ENCODE measurements at regions not wholly inside any gene's neighbourhood (a gene's known extent, or its start where the extent isn't known, plus 50 kb on each side); places are given as distances from the start of the nearest gene placed in this dataset.

GRCh38 chr3:23035927-23036640 lies 167.0 kb upstream of the UBE2E2 start:
- TF ChIP-seq POLR2AphosphoS5 (IDR thresholded peaks at IDR 0.05; ENCODE audit: low read depth, low read length) (no peak), TAF1 (IDR thresholded peaks at IDR 0.05; ENCODE audit: borderline replicate concordance, insufficient read depth, low read length) (no peak)
- TF ChIP-seq, protein P1, sequence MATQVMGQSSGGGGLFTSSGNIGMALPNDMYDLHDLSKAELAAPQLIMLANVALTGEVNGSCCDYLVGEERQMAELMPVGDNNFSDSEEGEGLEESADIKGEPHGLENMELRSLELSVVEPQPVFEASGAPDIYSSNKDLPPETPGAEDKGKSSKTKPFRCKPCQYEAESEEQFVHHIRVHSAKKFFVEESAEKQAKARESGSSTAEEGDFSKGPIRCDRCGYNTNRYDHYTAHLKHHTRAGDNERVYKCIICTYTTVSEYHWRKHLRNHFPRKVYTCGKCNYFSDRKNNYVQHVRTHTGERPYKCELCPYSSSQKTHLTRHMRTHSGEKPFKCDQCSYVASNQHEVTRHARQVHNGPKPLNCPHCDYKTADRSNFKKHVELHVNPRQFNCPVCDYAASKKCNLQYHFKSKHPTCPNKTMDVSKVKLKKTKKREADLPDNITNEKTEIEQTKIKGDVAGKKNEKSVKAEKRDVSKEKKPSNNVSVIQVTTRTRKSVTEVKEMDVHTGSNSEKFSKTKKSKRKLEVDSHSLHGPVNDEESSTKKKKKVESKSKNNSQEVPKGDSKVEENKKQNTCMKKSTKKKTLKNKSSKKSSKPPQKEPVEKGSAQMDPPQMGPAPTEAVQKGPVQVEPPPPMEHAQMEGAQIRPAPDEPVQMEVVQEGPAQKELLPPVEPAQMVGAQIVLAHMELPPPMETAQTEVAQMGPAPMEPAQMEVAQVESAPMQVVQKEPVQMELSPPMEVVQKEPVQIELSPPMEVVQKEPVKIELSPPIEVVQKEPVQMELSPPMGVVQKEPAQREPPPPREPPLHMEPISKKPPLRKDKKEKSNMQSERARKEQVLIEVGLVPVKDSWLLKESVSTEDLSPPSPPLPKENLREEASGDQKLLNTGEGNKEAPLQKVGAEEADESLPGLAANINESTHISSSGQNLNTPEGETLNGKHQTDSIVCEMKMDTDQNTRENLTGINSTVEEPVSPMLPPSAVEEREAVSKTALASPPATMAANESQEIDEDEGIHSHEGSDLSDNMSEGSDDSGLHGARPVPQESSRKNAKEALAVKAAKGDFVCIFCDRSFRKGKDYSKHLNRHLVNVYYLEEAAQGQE (IDR thresholded peaks at IDR 0.05; ENCODE audit: insufficient read depth in 1 of 2, low read depth in 2 of 2, low read length in 2 of 2): no peak
